Stimulated activated naive CD8-positive, alpha-beta T cell treated with anti-CD3 and anti-CD28 coated beads, Interleukin-15, amount 100 ng/mL, for 72 hours (primary cell): ENCODE measurements at regions not wholly inside any gene's neighbourhood (a gene's known extent, or its start where the extent isn't known, plus 50 kb on each side); places are given as distances from the start of the nearest gene placed in this dataset.

Experiments
- ATAC-seq: fragments of 150-1000 bp; cut with Tn5 transposase; 2 replicates; pipeline ENCODE4 v1.10.0; 2021; ENCODE audit warnings: mild to moderate bottlenecking, moderate library complexity
- DNase-seq, 2 donors: peaks; one replicate each; pipeline ENCODE4 v3.0.0; 2021 to 2022
- H3K27ac Mint-ChIP-seq, 2 donors: one replicate each; pipeline ENCODE4 v1.8.0; 2022; ENCODE audit warnings: mild to moderate bottlenecking in 2 of 2, mixed read lengths in 2 of 2, moderate library complexity in 2 of 2
- H3K27me3 Mint-ChIP-seq: one replicate; pipeline ENCODE4 v1.8.0; 2022; ENCODE audit warnings: mixed read lengths
- H3K4me1 Mint-ChIP-seq: one replicate; pipeline ENCODE4 v1.8.0; 2022; ENCODE audit warnings: mild to moderate bottlenecking, mixed read lengths
- H3K4me3 Mint-ChIP-seq, 2 donors: one replicate each; pipeline ENCODE4 v1.8.0; 2022; ENCODE audit warnings: mild to moderate bottlenecking in 2 of 2, mixed read lengths in 2 of 2, moderate library complexity in 1 of 2
- H3K9me3 Mint-ChIP-seq, 2 donors: one replicate each; pipeline ENCODE4 v1.8.0; 2022; ENCODE audit warnings: mixed read lengths in 2 of 2

DNA sequence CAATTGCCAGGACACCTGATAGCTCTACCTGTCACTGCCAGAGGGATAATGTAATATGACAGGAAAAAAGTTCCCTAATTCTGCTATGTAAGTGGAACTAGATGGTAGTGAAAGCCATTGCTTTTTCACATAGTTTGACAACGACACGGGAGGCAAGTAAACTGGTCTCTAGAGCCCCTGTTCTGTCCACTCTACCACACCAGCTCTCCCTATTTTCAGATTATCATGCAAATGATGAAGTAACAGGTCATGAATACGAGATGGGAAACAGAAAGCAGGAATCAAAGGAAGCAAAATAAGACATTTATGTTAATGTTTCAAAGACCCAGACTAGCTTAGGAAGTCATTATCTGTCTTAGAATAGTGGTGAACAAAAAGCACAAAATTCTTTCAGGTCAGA is 56.2 kb downstream of the TAF11L14 start:
- no peak for ATAC-seq

DNA sequence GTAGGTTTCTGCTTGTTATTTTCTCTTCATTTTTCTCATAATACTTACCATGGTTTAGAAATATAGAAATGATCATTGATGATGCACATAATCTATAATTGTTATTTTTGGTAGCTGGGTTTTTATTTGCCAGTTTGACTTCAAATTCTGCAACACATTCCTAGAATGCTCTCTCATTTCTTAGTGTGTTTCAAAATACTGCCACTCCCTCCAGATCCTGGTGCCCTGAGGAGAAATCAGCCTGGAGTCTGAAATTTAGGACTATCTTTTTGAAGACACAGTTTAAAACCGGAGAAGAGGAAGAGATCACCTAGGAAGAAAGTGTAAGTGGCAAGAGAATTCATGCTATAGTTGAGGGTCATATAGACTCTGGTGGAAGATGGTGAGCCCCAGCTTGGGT is 57.5 kb downstream of the TAF11L14 start:
- no peak overlapping the region for H3K4me3 Mint-ChIP-seq
- no peak overlapping the region for H3K27ac Mint-ChIP-seq

More for the DNA sequence above, 56.2 kb downstream of the TAF11L14 start:
- Mint-ChIP-seq H3K4me3 (no peak overlapping the region), H3K4me1 (no peaks in the 10 kb centered on the region), H3K27ac (no peak overlapping the region), H3K9me3 (peaks cover 14 to 19% of the 10 kb centered on the region in 2 donors), H3K27me3 (no peaks in the 10 kb centered on the region)
- no peak for DNase-seq

DNA sequence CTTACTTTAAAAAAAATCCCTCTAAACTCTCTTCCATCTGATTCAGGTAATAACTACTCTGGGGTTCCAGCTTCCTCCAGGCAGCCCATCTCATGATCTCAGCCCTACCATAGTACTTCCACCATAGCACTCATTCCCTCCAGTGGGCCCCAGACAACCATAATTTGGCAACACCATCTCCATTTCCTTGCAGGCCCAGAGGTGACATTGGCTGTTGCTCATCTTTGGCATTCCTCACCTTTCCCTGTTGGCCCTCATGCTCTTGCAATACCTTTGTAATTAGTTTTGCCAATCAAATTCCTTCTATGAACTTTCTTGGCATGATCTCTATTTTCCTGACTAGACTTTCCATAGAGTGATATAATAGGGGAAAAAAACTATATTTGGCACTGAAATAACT is 60.1 kb downstream of the TAF11L14 start:
- DNase-seq, result no peak
- no peaks in the 10 kb centered on the region for H3K4me1 Mint-ChIP-seq
- no peak overlapping the region for H3K4me3 Mint-ChIP-seq
- no peak for ATAC-seq
- H3K9me3 Mint-ChIP-seq, result peaks cover 21% of the 10 kb centered on the region in 2 donors
- no peaks in the 10 kb centered on the region for H3K27me3 Mint-ChIP-seq
- H3K27ac Mint-ChIP-seq, result no peak overlapping the region

More for the DNA sequence above, 57.5 kb downstream of the TAF11L14 start:
- no peaks in the 10 kb centered on the region for H3K27me3 Mint-ChIP-seq
- H3K4me1 Mint-ChIP-seq, result no peaks in the 10 kb centered on the region
- peaks cover 14 to 21% of the 10 kb centered on the region in 2 donors for H3K9me3 Mint-ChIP-seq
- DNase-seq, result no peak
- ATAC-seq, result no peak

DNA sequence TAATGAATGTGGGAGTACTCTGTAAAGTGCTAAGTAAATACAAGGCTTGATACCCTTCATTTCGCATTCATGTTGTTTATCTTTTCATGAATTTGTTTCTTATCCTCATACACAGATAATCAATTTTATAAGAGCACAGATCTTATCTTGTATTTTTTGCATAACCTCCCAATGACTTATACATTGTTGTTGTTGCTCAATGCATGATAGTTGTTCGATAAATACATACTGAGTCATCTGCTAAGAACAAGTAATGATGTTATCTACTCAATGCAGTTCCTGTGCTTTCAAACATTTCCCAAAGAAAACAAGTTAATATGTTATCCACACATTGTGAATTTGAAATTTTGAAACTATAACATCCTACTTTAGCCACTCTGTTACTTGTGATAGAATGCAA is 60.7 kb downstream of the TAF11L14 start:
- Mint-ChIP-seq H3K4me3 (no peak overlapping the region), H3K27ac (no peak overlapping the region), H3K9me3 (peaks cover 21 to 23% of the 10 kb centered on the region in 2 donors), H3K4me1 (no peaks in the 10 kb centered on the region), H3K27me3 (no peaks in the 10 kb centered on the region)
- no peak for DNase-seq
- ATAC-seq, result no peak

DNA sequence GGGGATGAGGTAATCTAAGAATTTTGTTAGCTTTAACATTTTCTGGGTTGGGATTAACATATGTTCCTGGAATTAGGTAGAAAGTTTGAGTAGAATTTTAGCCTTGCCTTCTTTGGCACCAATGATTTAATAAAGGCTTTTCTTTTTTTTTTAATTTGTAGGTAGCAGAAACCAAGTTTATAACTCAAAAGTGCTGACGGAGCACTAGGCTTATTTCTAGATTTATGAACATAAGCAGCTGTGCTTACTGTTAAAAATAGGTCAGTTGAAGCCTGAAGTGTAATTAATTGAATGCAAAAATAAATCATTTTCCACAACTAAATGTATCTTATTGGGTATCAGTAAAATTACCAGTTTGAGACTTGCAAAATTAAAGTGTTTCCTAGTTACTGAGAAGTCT is 62.4 kb downstream of the TAF11L14 start:
- no peak overlapping the region for H3K4me3 Mint-ChIP-seq
- ATAC-seq (no peak), DNase-seq (no peak)
- H3K27ac Mint-ChIP-seq, result no peak overlapping the region
- no peaks in the 10 kb centered on the region for H3K4me1 Mint-ChIP-seq
- H3K27me3 Mint-ChIP-seq, result no peaks in the 10 kb centered on the region
- peaks cover 26 to 30% of the 10 kb centered on the region in 2 donors for H3K9me3 Mint-ChIP-seq

DNA sequence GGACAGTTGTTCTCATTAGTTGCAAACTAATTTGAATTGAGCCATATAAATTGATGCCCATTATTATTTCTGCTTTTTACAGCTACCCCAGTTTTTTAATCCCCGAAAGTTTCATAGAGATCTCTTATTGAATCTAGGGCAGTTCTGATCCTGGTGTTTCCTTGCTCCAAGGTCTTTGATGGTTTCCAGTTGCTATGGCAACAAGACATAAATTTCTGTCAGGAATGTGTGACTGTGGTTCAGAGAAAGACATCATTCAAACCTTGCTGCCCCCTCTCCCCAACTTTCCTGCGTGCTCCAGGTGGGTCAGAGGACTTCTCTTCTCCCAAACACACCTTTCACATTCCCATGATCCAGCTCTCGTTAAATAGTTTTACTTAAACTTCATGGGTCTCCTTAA is 63.4 kb downstream of the TAF11L14 start:
- Mint-ChIP-seq H3K27ac (no peak overlapping the region), H3K9me3 (peaks cover 20 to 24% of the 10 kb centered on the region in 2 donors), H3K4me3 (no peak overlapping the region), H3K27me3 (no peaks in the 10 kb centered on the region), H3K4me1 (no peaks in the 10 kb centered on the region)
- no peak for DNase-seq
- ATAC-seq, result no peak

DNA sequence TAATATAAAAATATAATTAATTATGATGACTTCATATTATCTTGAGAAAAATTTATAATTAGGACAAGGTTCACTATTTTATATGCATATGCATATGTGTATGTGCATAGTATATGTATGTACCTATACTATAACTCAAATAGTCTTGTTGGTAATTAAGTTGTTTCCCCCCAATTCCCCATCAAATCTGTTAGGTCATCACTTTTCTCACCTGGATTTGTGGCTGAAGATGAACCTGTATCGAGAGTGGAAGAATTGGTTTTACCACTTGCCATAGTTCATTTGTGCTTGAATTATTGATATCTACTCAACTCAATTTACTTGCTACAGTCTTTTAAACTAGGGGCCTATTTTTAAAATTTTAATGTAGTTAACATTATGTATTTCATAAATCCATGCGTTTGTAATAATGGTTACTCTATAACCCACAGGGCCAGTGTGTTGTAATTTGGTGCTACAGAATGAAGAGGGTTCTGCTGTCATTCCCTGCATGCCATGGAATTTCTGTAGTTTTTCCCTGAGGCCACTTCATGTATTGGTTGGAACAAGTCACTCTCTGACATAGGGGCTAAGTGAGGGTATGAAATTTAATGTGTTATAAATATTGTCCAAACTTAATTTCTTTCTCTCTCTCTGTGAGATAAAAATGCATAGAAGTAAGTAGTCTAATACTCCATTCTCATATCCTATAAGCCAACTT is 74.9 kb downstream of the TAF11L14 start:
- Mint-ChIP-seq H3K27me3 (no peaks in the 10 kb centered on the region), H3K4me3 (no peak overlapping the region), H3K4me1 (no peaks in the 10 kb centered on the region), H3K9me3 (peaks cover 0 to 9% of the 10 kb centered on the region in 2 donors), H3K27ac (no peak overlapping the region)
- DNase-seq (no peak), ATAC-seq (no peak)

DNA sequence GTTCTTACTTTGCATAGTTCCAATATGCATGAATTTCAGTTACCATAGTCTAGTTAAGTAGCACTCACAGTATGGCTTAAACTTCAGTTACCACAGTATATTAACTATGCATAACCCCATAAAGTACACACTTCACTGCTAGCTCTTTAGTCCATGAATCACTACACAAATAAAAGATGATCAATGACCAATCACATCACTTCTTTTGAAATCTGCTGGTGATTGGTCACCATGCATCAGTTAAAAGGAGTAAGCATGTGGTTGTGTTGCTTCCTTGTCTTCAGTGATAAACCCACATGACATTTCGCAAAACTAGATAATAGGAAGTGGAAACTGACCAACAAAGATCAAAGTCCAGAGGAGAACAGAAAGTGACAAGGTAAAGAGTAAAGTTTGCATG is 79.0 kb downstream of the TAF11L14 start:
- peaks cover 8 to 24% of the 10 kb centered on the region in 2 donors for H3K9me3 Mint-ChIP-seq
- no peak for ATAC-seq
- no peak overlapping the region for H3K4me3 Mint-ChIP-seq
- H3K4me1 Mint-ChIP-seq, result no peaks in the 10 kb centered on the region
- no peak overlapping the region for H3K27ac Mint-ChIP-seq
- H3K27me3 Mint-ChIP-seq, result no peaks in the 10 kb centered on the region
- no peak for DNase-seq

DNA sequence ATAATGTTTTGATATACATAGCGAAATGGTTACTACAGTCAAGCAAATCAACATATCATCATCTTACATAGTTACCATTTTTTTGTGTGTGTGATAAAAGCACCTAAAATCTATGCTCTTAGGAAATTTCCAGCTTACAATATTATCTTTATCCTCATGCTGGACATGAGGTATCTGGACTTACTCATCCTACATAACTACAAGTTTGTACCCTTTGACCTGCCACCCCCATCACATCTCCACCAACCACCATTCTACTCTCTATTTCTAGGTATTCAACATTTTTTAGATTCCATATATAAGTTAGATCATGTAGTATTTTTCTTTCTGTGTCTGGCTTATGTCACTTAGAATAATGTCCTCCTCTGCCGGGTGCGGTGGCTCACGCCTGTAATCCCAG is 79.9 kb downstream of the TAF11L14 start:
- no peaks in the 10 kb centered on the region for H3K27me3 Mint-ChIP-seq
- ATAC-seq (no peak), DNase-seq (no peak)
- no peak overlapping the region for H3K4me3 Mint-ChIP-seq
- no peak overlapping the region for H3K27ac Mint-ChIP-seq
- H3K9me3 Mint-ChIP-seq, result peaks cover 8 to 24% of the 10 kb centered on the region in 2 donors
- H3K4me1 Mint-ChIP-seq, result no peaks in the 10 kb centered on the region

DNA sequence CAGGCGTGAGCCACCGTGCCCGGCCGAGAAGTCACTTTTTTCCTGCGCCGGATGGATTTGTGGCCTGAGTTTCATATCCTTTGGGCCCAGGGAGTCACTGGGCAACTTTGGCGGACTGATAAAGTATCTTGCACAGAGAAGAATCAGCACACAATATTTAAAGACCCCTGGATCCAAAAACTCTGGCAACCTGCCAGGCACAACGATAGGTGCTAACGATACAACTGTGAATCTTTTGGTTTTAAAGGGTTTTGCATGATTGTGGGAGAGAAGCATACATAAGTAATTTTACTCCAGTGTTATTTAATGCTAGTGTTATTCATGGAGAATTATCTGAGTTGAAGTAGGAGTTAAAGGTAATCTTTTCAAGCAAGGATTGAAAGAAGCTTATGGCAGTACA is 85.3 kb downstream of the TAF11L14 start:
- H3K4me1 Mint-ChIP-seq, result no peaks in the 10 kb centered on the region
- no peak overlapping the region for H3K27ac Mint-ChIP-seq
- H3K27me3 Mint-ChIP-seq, result no peaks in the 10 kb centered on the region
- DNase-seq (no peak), ATAC-seq (no peak)
- H3K4me3 Mint-ChIP-seq, result no peak overlapping the region
- H3K9me3 Mint-ChIP-seq, result peaks cover 8 to 15% of the 10 kb centered on the region in 2 donors

DNA sequence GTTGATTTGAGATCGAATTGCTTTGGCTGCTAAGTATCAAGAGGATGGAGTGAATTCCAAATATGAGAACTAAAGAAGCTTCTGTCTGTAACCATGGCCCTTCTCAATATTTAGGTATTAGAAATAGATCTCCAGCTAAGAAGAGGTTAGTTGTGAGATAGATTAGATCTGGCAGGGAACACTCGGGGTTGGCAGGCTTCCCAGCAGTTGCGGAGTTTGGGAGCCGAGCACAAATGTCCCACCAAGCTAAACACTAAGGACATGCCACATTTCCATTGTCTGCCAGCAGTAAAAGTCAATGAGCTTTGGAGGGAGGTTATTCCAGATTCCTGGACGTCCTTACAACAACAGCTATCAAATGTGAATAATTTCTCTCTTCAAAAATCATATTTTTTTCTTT is 85.8 kb downstream of the TAF11L14 start:
- Mint-ChIP-seq H3K9me3 (peaks cover 6 to 15% of the 10 kb centered on the region in 2 donors), H3K4me1 (no peaks in the 10 kb centered on the region), H3K4me3 (no peak overlapping the region), H3K27ac (no peak overlapping the region), H3K27me3 (no peaks in the 10 kb centered on the region)
- ATAC-seq (no peak), DNase-seq (no peak)

DNA sequence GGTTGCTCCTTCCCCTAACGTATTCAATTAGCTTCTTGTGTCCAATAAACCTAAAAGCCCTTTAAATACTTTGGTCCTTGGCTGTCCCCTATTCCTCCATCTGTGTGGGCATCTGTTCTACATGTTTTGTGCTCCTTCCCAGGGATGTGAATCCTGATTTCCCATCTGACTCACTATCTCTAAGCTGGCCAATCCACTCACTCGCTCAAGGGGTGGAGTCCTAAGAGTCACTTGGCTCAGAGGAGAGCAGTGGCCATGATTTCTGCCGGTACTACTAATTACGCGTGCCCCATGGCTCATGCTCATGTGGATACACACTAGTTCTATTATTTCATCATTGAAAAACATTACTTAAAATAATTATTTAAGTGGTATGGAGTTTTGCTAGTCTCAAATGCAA is 89.6 kb downstream of the TAF11L14 start:
- no peak overlapping the region for H3K27ac Mint-ChIP-seq
- no peak for DNase-seq
- H3K4me1 Mint-ChIP-seq, result no peaks in the 10 kb centered on the region
- H3K27me3 Mint-ChIP-seq, result no peaks in the 10 kb centered on the region
- ATAC-seq, result no peak
- no peaks in the 10 kb centered on the region for H3K9me3 Mint-ChIP-seq
- H3K4me3 Mint-ChIP-seq, result no peak overlapping the region

DNA sequence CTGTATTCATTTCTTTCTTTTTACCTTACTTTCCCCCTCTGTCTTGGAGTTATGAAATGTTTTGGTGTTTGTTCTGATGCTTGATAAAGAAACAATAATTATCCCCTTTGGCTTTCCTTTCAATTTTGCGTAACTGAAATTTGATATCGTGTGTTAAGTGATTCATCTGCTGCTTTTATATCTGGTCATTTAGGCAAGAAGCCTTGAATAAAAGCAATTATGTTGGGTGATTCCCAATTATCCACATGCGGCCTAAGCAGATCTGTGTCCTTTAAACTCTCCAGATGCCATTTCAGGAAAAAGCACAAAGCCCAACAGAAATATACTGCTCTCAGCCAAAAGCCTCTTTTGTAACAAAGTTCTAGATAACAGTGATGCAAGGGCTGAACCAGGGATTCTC is 92.8 kb downstream of the TAF11L14 start:
- no peaks in the 10 kb centered on the region for H3K27me3 Mint-ChIP-seq
- no peak for DNase-seq
- H3K4me3 Mint-ChIP-seq, result no peak overlapping the region
- H3K9me3 Mint-ChIP-seq, result peaks cover 0 to 4% of the 10 kb centered on the region in 2 donors
- H3K4me1 Mint-ChIP-seq, result no peaks in the 10 kb centered on the region
- no peak overlapping the region for H3K27ac Mint-ChIP-seq
- ATAC-seq, result no peak

DNA sequence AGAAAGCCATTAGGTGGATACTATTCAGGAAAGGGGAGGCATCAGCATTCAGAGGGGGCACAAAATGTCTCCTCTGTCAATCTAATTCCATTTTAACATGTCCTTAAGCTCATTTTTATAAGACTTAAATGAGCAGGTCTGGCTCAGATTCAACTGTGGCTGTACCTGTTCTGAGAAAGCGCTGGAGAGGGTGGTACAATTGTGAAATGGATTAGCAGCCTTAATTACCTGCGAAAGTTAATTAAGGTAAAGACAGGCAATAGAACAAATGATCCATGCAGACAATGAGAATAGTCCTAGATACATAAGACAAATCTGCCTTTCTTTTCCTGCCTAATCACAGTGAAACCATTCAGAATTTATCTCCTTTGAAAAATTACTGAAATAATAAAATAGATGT is 96.2 kb downstream of the TAF11L14 start:
- H3K27ac Mint-ChIP-seq, result no peak overlapping the region
- ATAC-seq, result no peak
- no peak overlapping the region for H3K4me3 Mint-ChIP-seq
- DNase-seq, result no peak
- peaks cover 0 to 4% of the 10 kb centered on the region in 2 donors for H3K9me3 Mint-ChIP-seq
- H3K27me3 Mint-ChIP-seq, result no peaks in the 10 kb centered on the region
- H3K4me1 Mint-ChIP-seq, result no peaks in the 10 kb centered on the region

DNA sequence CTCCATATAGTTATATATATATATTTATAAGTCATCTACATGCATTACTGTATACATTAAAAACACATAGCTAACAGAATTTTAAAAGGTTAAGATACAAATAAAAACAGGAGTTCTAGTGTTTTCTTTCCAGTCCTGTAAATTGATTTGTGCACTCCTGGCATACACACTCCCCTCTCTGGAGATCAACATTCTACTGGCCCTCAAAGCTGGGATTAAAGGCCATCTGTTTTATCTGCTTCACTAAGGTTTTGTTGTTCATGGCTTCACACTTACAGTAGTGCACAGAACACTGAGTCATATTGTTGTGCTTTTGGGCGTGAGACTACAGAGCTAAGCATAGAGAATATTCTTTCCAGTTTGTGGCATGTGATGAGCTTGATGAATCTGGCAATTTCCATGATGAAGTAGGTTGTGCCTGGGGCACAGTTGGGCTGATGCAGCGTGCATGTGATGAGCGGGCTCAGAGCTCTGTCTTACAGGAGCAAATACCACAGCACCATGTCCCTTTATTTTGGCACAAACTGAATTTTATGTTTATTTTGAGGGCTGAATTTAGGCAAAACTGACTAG is 98.2 kb downstream of the TAF11L14 start:
- H3K4me1 Mint-ChIP-seq, result no peaks in the 10 kb centered on the region
- DNase-seq (no peak), ATAC-seq (no peak)
- H3K27ac Mint-ChIP-seq, result no peak overlapping the region
- H3K4me3 Mint-ChIP-seq, result no peak overlapping the region
- peaks cover 0 to 13% of the 10 kb centered on the region in 2 donors for H3K9me3 Mint-ChIP-seq
- H3K27me3 Mint-ChIP-seq, result no peaks in the 10 kb centered on the region

DNA sequence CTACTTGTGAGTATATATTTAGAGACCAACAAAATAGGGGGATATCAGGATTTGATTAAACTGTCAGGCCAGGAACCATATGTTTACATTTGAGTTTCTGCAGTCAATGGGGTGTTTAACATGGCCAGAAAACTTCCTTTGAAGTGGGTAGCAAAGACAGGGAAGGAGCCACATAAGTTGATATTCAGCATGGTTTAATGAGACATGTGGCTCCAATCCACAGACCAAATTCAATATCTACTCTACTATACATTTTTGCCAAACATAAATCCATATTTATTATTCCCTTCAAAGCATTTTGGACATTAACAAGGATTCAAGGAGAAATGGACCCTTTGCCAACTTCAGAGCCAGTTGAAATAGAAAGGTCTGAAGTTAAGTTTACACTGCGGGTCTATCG is 99.8 kb downstream of the TAF11L14 start:
- no peak for DNase-seq
- Mint-ChIP-seq H3K9me3 (peaks cover 5 to 16% of the 10 kb centered on the region in 2 donors), H3K27me3 (no peaks in the 10 kb centered on the region), H3K4me3 (no peak overlapping the region), H3K4me1 (no peaks in the 10 kb centered on the region), H3K27ac (no peak overlapping the region)
- no peak for ATAC-seq

DNA sequence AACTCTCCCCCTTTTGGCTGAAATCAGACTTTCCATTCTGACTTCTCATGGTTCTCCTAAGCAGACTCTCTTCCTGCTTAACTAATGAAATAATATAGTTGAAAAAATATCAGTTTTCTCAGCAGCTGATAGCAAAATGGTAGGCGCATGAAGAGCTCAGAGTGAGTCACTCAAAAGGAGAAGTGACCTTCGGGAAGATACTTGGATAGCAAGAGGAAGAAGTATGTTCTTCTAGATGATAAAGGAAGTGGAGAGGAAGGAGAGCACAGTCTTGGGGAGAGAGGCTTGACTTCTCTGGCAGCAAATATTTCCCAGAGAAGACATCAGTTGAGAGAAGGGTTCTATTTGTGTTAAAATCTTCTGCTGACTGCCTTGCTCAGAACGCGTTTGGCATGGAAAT is 101.5 kb downstream of the TAF11L14 start:
- no peak for ATAC-seq

More for the DNA sequence above, 101.5 kb downstream of the TAF11L14 start:
- Mint-ChIP-seq H3K4me3 (no peak overlapping the region), H3K4me1 (no peaks in the 10 kb centered on the region), H3K9me3 (peaks cover 8 to 14% of the 10 kb centered on the region in 2 donors), H3K27ac (no peak overlapping the region), H3K27me3 (no peaks in the 10 kb centered on the region)
- no peak for DNase-seq
